H1 (cell line): ENCODE measurements at regions not wholly inside any gene's neighbourhood (a gene's known extent, or its start where the extent isn't known, plus 50 kb on each side); places are given as distances from the start of the nearest gene placed in this dataset.

Experiments
- CTCF ChIA-PET: fragments of 300-600 bp; sonication (Branson Sonifier 250); formaldehyde crosslinking; loops from one replicate; lab custom pipeline; 2021; ENCODE audit not compliant: partially characterized antibody; lab: Charles Lee
- POLR2A ChIA-PET: fragments of 300-600 bp; sonication (Branson Sonifier 250); formaldehyde crosslinking; loops from one replicate; lab custom pipeline; 2021; ENCODE audit warnings: inconsistent platforms; ENCODE audit not compliant: partially characterized antibody; lab: Charles Lee
- DNase-seq, 2 experiments: peaks; one replicate each; pipeline versions ENCODE4 v3.0.0 to v3.0.0-alpha.2; 2010 to 2022; ENCODE audit warnings: low spot score in 2 of 2, low read depth in 1 of 2, mixed read lengths in 1 of 2
- FAIRE-seq: peaks from 2 replicates; lab custom pipeline; 2011; peaks lifted over from hg19 to GRCh38; lab: Jason Lieb, UNC
- H2AFZ ChIP-seq: 2 replicates; pipeline ENCODE4 v1.8.1; 2012; ENCODE audit warnings: low read length, inconsistent platforms
- H2AK5ac ChIP-seq: 2 replicates; pipeline ENCODE4 v1.6.1; 2013; ENCODE audit warnings: low read depth, low read length
- H2BK120ac ChIP-seq: replicated peaks from 2 replicates; pipeline ENCODE3; 2013; ENCODE audit warnings: low read depth, low read length, inconsistent platforms
- H2BK12ac ChIP-seq: 2 replicates; pipeline ENCODE4 v1.6.1; 2013; ENCODE audit warnings: low read depth, low read length
- H2BK15ac ChIP-seq: 2 replicates; pipeline ENCODE4 v1.6.1; 2013; ENCODE audit warnings: low read length
- H2BK20ac ChIP-seq: 2 replicates; pipeline ENCODE4 v1.6.1; 2013; ENCODE audit warnings: low read length
- H2BK5ac ChIP-seq: 2 replicates; pipeline ENCODE4 v1.6.1; 2013; ENCODE audit warnings: low read depth, low read length
- H3K14ac ChIP-seq: 2 replicates; pipeline ENCODE4 v1.6.1; 2013; ENCODE audit warnings: inconsistent platforms; ENCODE audit not compliant: insufficient read length
- H3K18ac ChIP-seq: 2 replicates; pipeline ENCODE4 v1.6.1; 2013; ENCODE audit warnings: low read length; ENCODE audit errors: extremely low read depth
- H3K23ac ChIP-seq: 2 replicates; pipeline ENCODE4 v1.6.1; 2013; ENCODE audit warnings: inconsistent platforms; ENCODE audit not compliant: insufficient read length
- H3K23me2 ChIP-seq: 2 replicates; pipeline ENCODE4 v1.6.1; 2013; ENCODE audit warnings: low read depth, low read length
- H3K27ac ChIP-seq: 2 replicates; pipeline ENCODE4 v1.6.1; 2011; ENCODE audit warnings: low read depth, low read length, inconsistent platforms
- H3K27me3 ChIP-seq, 4 experiments: replicated peaks in 1 of 4; 1 replicate in 1 of 4; 2 replicates in 3 of 4; pipeline versions ENCODE4 v1.6.1 to v1.8.1; 2011 to 2013; ENCODE audit warnings: low read length in 3 of 4, mild to moderate bottlenecking in 3 of 4, inconsistent platforms in 2 of 4, mixed read lengths in 2 of 4, moderate library complexity in 1 of 4; ENCODE audit not compliant: control insufficient read depth in 3 of 4, insufficient read depth in 3 of 4; ENCODE audit errors: extremely low read depth in 1 of 4
- H3K36me3 ChIP-seq, 4 experiments: 2 replicates each; pipeline versions ENCODE4 v1.6.1 to v1.8.1; 2011 to 2013; ENCODE audit warnings: mild to moderate bottlenecking in 4 of 4, low read length in 3 of 4, moderate library complexity in 2 of 4, control low read depth in 1 of 4, inconsistent platforms in 1 of 4; ENCODE audit not compliant: insufficient read depth in 4 of 4, control insufficient read depth in 2 of 4
- H3K4ac ChIP-seq: replicated peaks from 2 replicates; pipeline ENCODE3; 2013; ENCODE audit warnings: low read length, low read depth, mixed read lengths, inconsistent platforms; ENCODE audit not compliant: insufficient read length
- H3K4me1 ChIP-seq, 4 experiments: replicated peaks in 1 of 4; 1 replicate in 1 of 4; 2 replicates in 3 of 4; pipeline versions ENCODE4 v1.6.1 to v1.8.1; 2011 to 2013; ENCODE audit warnings: low read length in 3 of 4, inconsistent platforms in 2 of 4, mixed read lengths in 1 of 4; ENCODE audit not compliant: insufficient read depth in 4 of 4, control insufficient read depth in 3 of 4
- H3K4me2 ChIP-seq, 2 experiments: 2 replicates each; pipeline versions ENCODE4 v1.6.1 to v1.8.1; 2011 to 2013; ENCODE audit warnings: low read depth in 2 of 2, low read length in 2 of 2, control low read depth in 1 of 2, inconsistent platforms in 1 of 2, mild to moderate bottlenecking in 1 of 2; ENCODE audit not compliant: insufficient read depth in 1 of 2
- H3K4me3 ChIP-seq, 4 experiments: fragments of 200-600, 300-600 bp in 1 of 4; sonication (generic), shearing (Covaris generic), sonication (Bioruptor Twin) in 1 of 4; 2 replicates each; pipeline versions ENCODE4 v1.5.1 to v1.8.1; 2011 to 2016; ENCODE audit warnings: low read length in 4 of 4, low read depth in 3 of 4, control low read depth in 2 of 4, inconsistent platforms in 2 of 4, mild to moderate bottlenecking in 2 of 4, mixed read lengths in 1 of 4, moderate library complexity in 1 of 4; ENCODE audit not compliant: insufficient read depth in 2 of 4; ENCODE audit errors: extremely low read depth in 1 of 4
- H3K56ac ChIP-seq: replicated peaks from 2 replicates; pipeline ENCODE3; 2013; ENCODE audit warnings: low read depth, mild to moderate bottlenecking, mixed read lengths, low read length, inconsistent platforms; ENCODE audit not compliant: insufficient read length
- H3K79me1 ChIP-seq: 2 replicates; pipeline ENCODE4 v1.6.1; 2013; ENCODE audit warnings: low read depth, low read length, control low read depth
- H3K79me2 ChIP-seq, 2 experiments: 2 replicates each; pipeline versions ENCODE4 v1.6.1 to v1.8.1; 2012 to 2013; ENCODE audit warnings: low read length in 2 of 2, mild to moderate bottlenecking in 2 of 2, inconsistent platforms in 1 of 2; ENCODE audit not compliant: insufficient read depth in 2 of 2, control insufficient read depth in 1 of 2
- H3K9ac ChIP-seq, 4 experiments: replicated peaks in 1 of 4; 1 replicate in 1 of 4; 2 replicates in 3 of 4; pipeline versions ENCODE4 v1.6.1 to v1.8.1; 2011 to 2013; ENCODE audit warnings: low read depth in 3 of 4, low read length in 3 of 4, control low read depth in 2 of 4, mild to moderate bottlenecking in 2 of 4, moderate library complexity in 2 of 4, inconsistent platforms in 1 of 4; ENCODE audit errors: extremely low read depth in 1 of 4
- H3K9me3 ChIP-seq, 2 experiments: 2 replicates each; pipeline versions ENCODE4 v1.6.1 to v1.8.1; 2012 to 2013; ENCODE audit warnings: mild to moderate bottlenecking in 2 of 2, moderate library complexity in 2 of 2, control low read depth in 1 of 2, inconsistent platforms in 1 of 2, low read depth in 1 of 2, low read length in 1 of 2, mixed read lengths in 1 of 2; ENCODE audit not compliant: insufficient read depth in 2 of 2
- H4K20me1 ChIP-seq, 2 experiments: replicated peaks in 1 of 2; 2 replicates each; pipeline versions ENCODE3 to v1.8.1; 2011 to 2013; ENCODE audit warnings: inconsistent platforms in 2 of 2, low read length in 2 of 2, mild to moderate bottlenecking in 1 of 2; ENCODE audit not compliant: insufficient read depth in 2 of 2, control insufficient read depth in 1 of 2
- H4K5ac ChIP-seq: 2 replicates; pipeline ENCODE4 v1.6.1; 2013; ENCODE audit warnings: low read length, low read depth, mixed read lengths, inconsistent platforms; ENCODE audit not compliant: insufficient read length
- H4K8ac ChIP-seq: 2 replicates; pipeline ENCODE4 v1.8.0; 2013; ENCODE audit warnings: mild to moderate bottlenecking, moderate library complexity, low read length, inconsistent platforms; ENCODE audit not compliant: insufficient read depth; ENCODE audit errors: extremely low read depth
- H4K91ac ChIP-seq: replicated peaks from 2 replicates; pipeline ENCODE3; 2013; ENCODE audit warnings: low read length, mixed read lengths, inconsistent platforms; ENCODE audit not compliant: insufficient read length
- CEBPB ChIP-seq: IDR thresholded peaks from 2 replicates; pipeline ENCODE4 v1.6.1; 2012; ENCODE audit warnings: low read depth, low read length
- E2F6 ChIP-seq: IDR thresholded peaks from 2 replicates; pipeline ENCODE4 v1.6.1; 2012; ENCODE audit warnings: inconsistent platforms
- EGR1 ChIP-seq: IDR thresholded peaks from 2 replicates; pipeline ENCODE4 v1.6.1; 2011; ENCODE audit warnings: low read depth, low read length, borderline replicate concordance
- EZH2 ChIP-seq: fragments of 200-600 bp; sonication (generic); IDR thresholded peaks from 2 replicates; pipeline ENCODE4 v1.7.1; 2012; ENCODE audit warnings: low read depth, mild to moderate bottlenecking, moderate library complexity, low read length, inconsistent platforms; ENCODE audit not compliant: severe bottlenecking
- FOSL1 ChIP-seq: IDR thresholded peaks from 2 replicates; pipeline ENCODE4 v1.6.1; 2011; ENCODE audit warnings: mild to moderate bottlenecking, low read depth, low read length, moderate library complexity; ENCODE audit not compliant: insufficient read depth
- PHF8 ChIP-seq: fragments of 200-600 bp; sonication (generic); conservative IDR thresholded peaks from 2 replicates; pipeline ENCODE4 v1.7.1; 2012; ENCODE audit warnings: low read depth, mild to moderate bottlenecking, inconsistent platforms, low read length, moderate library complexity
- RAD21 ChIP-seq, 2 experiments: IDR thresholded peaks in 1 of 2; conservative IDR thresholded peaks in 1 of 2; 2 replicates each; pipeline ENCODE4 v1.6.1; 2011; ENCODE audit warnings: low read depth in 2 of 2, low read length in 2 of 2, improper control_type of control experiment in 1 of 2, inconsistent platforms in 1 of 2, mild to moderate bottlenecking in 1 of 2, moderate library complexity in 1 of 2
- RBBP5 ChIP-seq: IDR thresholded peaks from 2 replicates; pipeline ENCODE4 v1.7.1; 2012; ENCODE audit warnings: low read depth, mild to moderate bottlenecking, inconsistent platforms, low read length, moderate library complexity, borderline replicate concordance
- RXRA ChIP-seq: IDR thresholded peaks from 2 replicates; pipeline ENCODE4 v1.6.1; 2011; ENCODE audit warnings: low read depth, mild to moderate bottlenecking, low read length, moderate library complexity; ENCODE audit not compliant: insufficient read depth
- SUZ12 ChIP-seq: fragments of 200-600 bp; sonication (generic); IDR thresholded peaks from 2 replicates; pipeline ENCODE4 v1.6.1; 2012; ENCODE audit warnings: mild to moderate bottlenecking, inconsistent platforms, low read length, moderate library complexity, mixed read lengths
- USF2 ChIP-seq: IDR thresholded peaks from 2 replicates; pipeline ENCODE4 v1.6.1; 2011; ENCODE audit warnings: low read length, improper control_type of control experiment
- YY1 ChIP-seq: IDR thresholded peaks from 2 replicates; pipeline ENCODE4 v1.6.1; 2011; ENCODE audit warnings: low read depth, mild to moderate bottlenecking, low read length
- WGBS, 2 experiments: shearing (Covaris generic) in 1 of 2; methylation state at CpG; one replicate each; pipeline versions ENCODE4 v1.1.6 to v1.1.7; 2013 to 2015; ENCODE audit warnings: low lambda C conversion rate in 2 of 2, mixed read lengths in 2 of 2, inconsistent platforms in 1 of 2, low coverage in 1 of 2, missing lambda C conversion rate in 1 of 2; ENCODE audit not compliant: insufficient replicate concordance in 2 of 2, insufficient coverage in 1 of 2, insufficient read length in 1 of 2; ENCODE audit errors: extremely low coverage in 1 of 2, missing lambda C conversion rate in 1 of 2; 5-methylcytosine and 5-hydroxymethylcytosine counted together

- Histone ChIP-seq H2AK5ac (no peak overlapping the region), H3K27me3 (no peaks in the 10 kb centered on the region), H4K8ac (no peak overlapping the region), H3K9me3 (no peaks in the 10 kb centered on the region), H3K79me2 (no peaks in the 10 kb centered on the region), H3K36me3 (no peaks in the 10 kb centered on the region), H3K27ac (no peak overlapping the region), H4K5ac (no peak overlapping the region), H2BK15ac (no peak overlapping the region), H3K23me2 (no peaks in the 10 kb centered on the region), H2AFZ (no peak overlapping the region), H4K91ac (no peak overlapping the region), H3K56ac (no peak overlapping the region), H2BK12ac (no peak overlapping the region), H4K20me1 (no peaks in the 10 kb centered on the region), H3K4me2 (no peak overlapping the region), H3K18ac (no peak overlapping the region), H3K4me3 (no peak overlapping the region), H2BK20ac (no peak overlapping the region), H3K79me1 (no peaks in the 10 kb centered on the region), H3K4me1 (peaks cover 0 to 6% (median 3%) of the 10 kb centered on the region in 4 experiments; a peak in 3 of 7 replicates), H3K9ac (no peak overlapping the region), H3K14ac (no peak overlapping the region), H2BK120ac (no peak overlapping the region), H3K23ac (no peak overlapping the region), H3K4ac (no peak overlapping the region), H2BK5ac (no peak overlapping the region)
- FAIRE-seq (no peak), DNase-seq (no peak)
- WGBS, 2 experiments = 84% methylated on average over 2 of the region's 2 CpGs; no CpG with 5 or more reads in 1 of the 2 experiments
- TF ChIP-seq CEBPB = no peak
- TF ChIP-seq PHF8 = no peak
- TF ChIP-seq YY1 = no peak
- TF ChIP-seq FOSL1 = no peak
- TF ChIP-seq SUZ12 = no peak
- TF ChIP-seq RBBP5 = no peak
- no peak for TF ChIP-seq EZH2
- TF ChIP-seq EGR1 = no peak
- TF ChIP-seq E2F6 = no peak
- no peak for TF ChIP-seq RXRA
- no peak for TF ChIP-seq RAD21 (IDR thresholded peaks at IDR 0.05 in 1 of 2, conservative IDR thresholded peaks at IDR 0.05 in 1 of 2; ENCODE audit: low read depth in 2 of 2, low read length in 2 of 2)
- TF ChIP-seq USF2 = no peak
- ChIA-PET POLR2A (no interaction called here), CTCF (no interaction called here)
These were observed 112.0 kb upstream of the PNPT1 start for GRCh38 chr2:55805686-55806085.
